Neural cell (in vitro differentiated cells): ENCODE measurements at regions not wholly inside any gene's neighbourhood (a gene's known extent, or its start where the extent isn't known, plus 50 kb on each side); places are given as distances from the start of the nearest gene placed in this dataset.

Source experiments
- H2AFZ ChIP-seq: fragments of 200-600, 300-800 bp; sonication (generic), shearing (Covaris generic); 2 replicates; pipeline ENCODE4 v1.6.0; 2014; ENCODE audit warnings: low read depth, mild to moderate bottlenecking, antibody characterized with exemption, low read length, moderate library complexity
- H3F3A ChIP-seq: fragments of 200-600 bp; shearing (Covaris generic); 2 replicates; pipeline ENCODE4 v1.6.1; 2016; ENCODE audit warnings: mild to moderate bottlenecking, moderate library complexity, mixed read lengths, antibody characterized with exemption, low read length; ENCODE audit not compliant: insufficient read depth, poor library complexity, severe bottlenecking
- H3K27ac ChIP-seq: fragments of 200-600, 300-800 bp; sonication (generic), shearing (Covaris generic); 2 replicates; pipeline ENCODE4 v1.5.1; 2014; ENCODE audit warnings: mild to moderate bottlenecking, low read length, moderate library complexity
- H3K27me3 ChIP-seq: fragments of 300-800, 200-600 bp; sonication (generic), shearing (Covaris generic); 2 replicates; pipeline ENCODE4 v1.6.0; 2014; ENCODE audit warnings: mild to moderate bottlenecking, low read depth, low read length, moderate library complexity; ENCODE audit not compliant: insufficient read depth
- H3K36me3 ChIP-seq: fragments of 300-800, 200-600 bp; sonication (generic), shearing (Covaris generic); 2 replicates; pipeline ENCODE4 v1.5.1; 2014; ENCODE audit warnings: mild to moderate bottlenecking, antibody characterized with exemption, low read length, moderate library complexity; ENCODE audit not compliant: insufficient read depth
- H3K4me2 ChIP-seq: fragments of 300-800, 200-600 bp; sonication (generic), shearing (Covaris generic); 2 replicates; pipeline ENCODE4 v1.6.0; 2014; ENCODE audit warnings: mild to moderate bottlenecking, low read length
- H3K4me3 ChIP-seq: fragments of 300-800, 200-600 bp; sonication (generic), shearing (Covaris generic); 2 replicates; pipeline ENCODE4 v1.5.1; 2014; ENCODE audit warnings: mild to moderate bottlenecking, low read length, moderate library complexity
- H3K79me2 ChIP-seq: fragments of 200-600 bp; shearing (Covaris generic); replicated peaks from 2 replicates; pipeline ENCODE4 v1.6.0; 2014; ENCODE audit warnings: mild to moderate bottlenecking, low read length, moderate library complexity; ENCODE audit not compliant: insufficient read depth
- H3K9ac ChIP-seq: fragments of 300-800, 200-600 bp; sonication (generic), shearing (Covaris generic); 2 replicates; pipeline ENCODE4 v1.6.1; 2016; ENCODE audit warnings: mild to moderate bottlenecking, low read length, mixed read lengths
- H3K9me2 ChIP-seq: fragments of 200-600 bp; shearing (Covaris generic); 2 replicates; pipeline ENCODE4 v1.6.1; 2016; ENCODE audit warnings: mild to moderate bottlenecking, low read length, mixed read lengths; ENCODE audit not compliant: insufficient read depth
- H3K9me3 ChIP-seq: fragments of 200-600, 300-800 bp; sonication (generic), shearing (Covaris generic); 2 replicates; pipeline ENCODE4 v1.6.1; 2016; ENCODE audit warnings: mild to moderate bottlenecking, mixed run types, low read length, moderate library complexity, mixed read lengths
- H4K20me1 ChIP-seq: fragments of 200-600 bp; shearing (Covaris generic); 2 replicates; pipeline ENCODE4 v1.6.1; 2016; ENCODE audit warnings: mild to moderate bottlenecking, mixed run types; ENCODE audit not compliant: insufficient read depth
- EP300 ChIP-seq: fragments of 450-650 bp; conservative IDR thresholded peaks from 2 replicates; pipeline ENCODE4 v1.6.1; 2014; ENCODE audit warnings: antibody characterized with exemption, mild to moderate bottlenecking, moderate library complexity; ENCODE audit not compliant: poor library complexity, severe bottlenecking
- EZH2 ChIP-seq: fragments of 200-600, 300-800 bp; shearing (Covaris generic), sonication (generic); IDR thresholded peaks from 2 replicates; pipeline ENCODE4 v1.6.1; 2014; ENCODE audit warnings: antibody characterized with exemption, low read length, borderline replicate concordance, mild to moderate bottlenecking; ENCODE audit not compliant: insufficient read depth, poor library complexity, severe bottlenecking
- MXI1 ChIP-seq: fragments of 450-650 bp; conservative IDR thresholded peaks from 2 replicates; pipeline ENCODE4 v1.6.1; 2014; ENCODE audit warnings: antibody characterized with exemption, mild to moderate bottlenecking; ENCODE audit not compliant: poor library complexity, severe bottlenecking
- POLR2AphosphoS5 ChIP-seq: IDR thresholded peaks from 2 replicates; pipeline ENCODE4 v1.6.1; 2012
- RAD21 ChIP-seq: fragments of 450-650 bp; conservative IDR thresholded peaks from 2 replicates; pipeline ENCODE4 v1.6.1; 2014; ENCODE audit warnings: antibody characterized with exemption, mild to moderate bottlenecking, moderate library complexity
- SMC3 ChIP-seq: fragments of 450-650 bp; conservative IDR thresholded peaks from 2 replicates; pipeline ENCODE4 v1.6.1; 2014; ENCODE audit warnings: antibody characterized with exemption, mild to moderate bottlenecking, moderate library complexity; ENCODE audit not compliant: poor library complexity
- TAF1 ChIP-seq: IDR thresholded peaks from 2 replicates; pipeline ENCODE4 v1.6.1; 2012; ENCODE audit warnings: low read depth
- TF ChIP-seq, protein P1 (sequence below): IDR thresholded peaks from 2 replicates; pipeline ENCODE4 v1.6.1; 2012; ENCODE audit warnings: borderline replicate concordance
- TF ChIP-seq, protein P2 (sequence below): fragments of 450-650 bp; IDR thresholded peaks from 2 replicates; pipeline ENCODE4 v1.5.1; 2014; ENCODE audit warnings: antibody characterized with exemption, mild to moderate bottlenecking, moderate library complexity; ENCODE audit not compliant: poor library complexity, severe bottlenecking

DNA sequence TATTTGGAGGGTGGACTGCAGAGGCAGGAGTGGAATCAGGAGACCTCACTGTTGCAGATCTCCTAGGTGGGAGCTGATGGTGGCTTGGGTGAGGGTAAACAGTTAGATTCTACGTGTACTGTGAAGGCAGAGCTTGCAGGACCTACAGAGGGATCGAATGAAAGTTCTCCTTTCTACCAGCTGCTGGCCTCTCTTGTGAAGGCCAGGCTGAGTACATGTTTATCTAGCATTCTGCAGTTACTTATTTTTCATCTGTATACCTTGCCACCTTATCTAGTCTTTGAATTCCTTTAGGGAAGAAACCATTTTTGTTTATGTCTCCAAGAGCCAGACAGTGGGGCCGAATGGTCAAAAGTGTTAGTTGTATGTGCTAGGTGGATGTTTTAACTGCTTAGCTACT, 57.6 kb downstream of the PTTG1 start:
- Histone ChIP-seq H2AFZ (no peak overlapping the region), H3K4me3 (no peak overlapping the region), H3F3A (no peaks in the 10 kb centered on the region), H3K9ac (no peak overlapping the region), H3K4me2 (no peak overlapping the region), H4K20me1 (no peaks in the 10 kb centered on the region), H3K27me3 (no peaks in the 10 kb centered on the region), H3K79me2 (no peaks in the 10 kb centered on the region), H3K27ac (no peak overlapping the region), H3K9me3 (no peaks in the 10 kb centered on the region), H3K36me3 (no peaks in the 10 kb centered on the region), H3K9me2 (no peaks in the 10 kb centered on the region)
- TF ChIP-seq, protein P1, sequence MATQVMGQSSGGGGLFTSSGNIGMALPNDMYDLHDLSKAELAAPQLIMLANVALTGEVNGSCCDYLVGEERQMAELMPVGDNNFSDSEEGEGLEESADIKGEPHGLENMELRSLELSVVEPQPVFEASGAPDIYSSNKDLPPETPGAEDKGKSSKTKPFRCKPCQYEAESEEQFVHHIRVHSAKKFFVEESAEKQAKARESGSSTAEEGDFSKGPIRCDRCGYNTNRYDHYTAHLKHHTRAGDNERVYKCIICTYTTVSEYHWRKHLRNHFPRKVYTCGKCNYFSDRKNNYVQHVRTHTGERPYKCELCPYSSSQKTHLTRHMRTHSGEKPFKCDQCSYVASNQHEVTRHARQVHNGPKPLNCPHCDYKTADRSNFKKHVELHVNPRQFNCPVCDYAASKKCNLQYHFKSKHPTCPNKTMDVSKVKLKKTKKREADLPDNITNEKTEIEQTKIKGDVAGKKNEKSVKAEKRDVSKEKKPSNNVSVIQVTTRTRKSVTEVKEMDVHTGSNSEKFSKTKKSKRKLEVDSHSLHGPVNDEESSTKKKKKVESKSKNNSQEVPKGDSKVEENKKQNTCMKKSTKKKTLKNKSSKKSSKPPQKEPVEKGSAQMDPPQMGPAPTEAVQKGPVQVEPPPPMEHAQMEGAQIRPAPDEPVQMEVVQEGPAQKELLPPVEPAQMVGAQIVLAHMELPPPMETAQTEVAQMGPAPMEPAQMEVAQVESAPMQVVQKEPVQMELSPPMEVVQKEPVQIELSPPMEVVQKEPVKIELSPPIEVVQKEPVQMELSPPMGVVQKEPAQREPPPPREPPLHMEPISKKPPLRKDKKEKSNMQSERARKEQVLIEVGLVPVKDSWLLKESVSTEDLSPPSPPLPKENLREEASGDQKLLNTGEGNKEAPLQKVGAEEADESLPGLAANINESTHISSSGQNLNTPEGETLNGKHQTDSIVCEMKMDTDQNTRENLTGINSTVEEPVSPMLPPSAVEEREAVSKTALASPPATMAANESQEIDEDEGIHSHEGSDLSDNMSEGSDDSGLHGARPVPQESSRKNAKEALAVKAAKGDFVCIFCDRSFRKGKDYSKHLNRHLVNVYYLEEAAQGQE: no peak
- no peak for TF ChIP-seq SMC3
- TF ChIP-seq POLR2AphosphoS5: no peak
- TF ChIP-seq MXI1: no peak
- no peak for TF ChIP-seq EP300
- TF ChIP-seq TAF1: no peak
- no peak for TF ChIP-seq EZH2
- no peak for TF ChIP-seq RAD21
- TF ChIP-seq, protein P2, sequence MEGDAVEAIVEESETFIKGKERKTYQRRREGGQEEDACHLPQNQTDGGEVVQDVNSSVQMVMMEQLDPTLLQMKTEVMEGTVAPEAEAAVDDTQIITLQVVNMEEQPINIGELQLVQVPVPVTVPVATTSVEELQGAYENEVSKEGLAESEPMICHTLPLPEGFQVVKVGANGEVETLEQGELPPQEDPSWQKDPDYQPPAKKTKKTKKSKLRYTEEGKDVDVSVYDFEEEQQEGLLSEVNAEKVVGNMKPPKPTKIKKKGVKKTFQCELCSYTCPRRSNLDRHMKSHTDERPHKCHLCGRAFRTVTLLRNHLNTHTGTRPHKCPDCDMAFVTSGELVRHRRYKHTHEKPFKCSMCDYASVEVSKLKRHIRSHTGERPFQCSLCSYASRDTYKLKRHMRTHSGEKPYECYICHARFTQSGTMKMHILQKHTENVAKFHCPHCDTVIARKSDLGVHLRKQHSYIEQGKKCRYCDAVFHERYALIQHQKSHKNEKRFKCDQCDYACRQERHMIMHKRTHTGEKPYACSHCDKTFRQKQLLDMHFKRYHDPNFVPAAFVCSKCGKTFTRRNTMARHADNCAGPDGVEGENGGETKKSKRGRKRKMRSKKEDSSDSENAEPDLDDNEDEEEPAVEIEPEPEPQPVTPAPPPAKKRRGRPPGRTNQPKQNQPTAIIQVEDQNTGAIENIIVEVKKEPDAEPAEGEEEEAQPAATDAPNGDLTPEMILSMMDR: no peak

DNA sequence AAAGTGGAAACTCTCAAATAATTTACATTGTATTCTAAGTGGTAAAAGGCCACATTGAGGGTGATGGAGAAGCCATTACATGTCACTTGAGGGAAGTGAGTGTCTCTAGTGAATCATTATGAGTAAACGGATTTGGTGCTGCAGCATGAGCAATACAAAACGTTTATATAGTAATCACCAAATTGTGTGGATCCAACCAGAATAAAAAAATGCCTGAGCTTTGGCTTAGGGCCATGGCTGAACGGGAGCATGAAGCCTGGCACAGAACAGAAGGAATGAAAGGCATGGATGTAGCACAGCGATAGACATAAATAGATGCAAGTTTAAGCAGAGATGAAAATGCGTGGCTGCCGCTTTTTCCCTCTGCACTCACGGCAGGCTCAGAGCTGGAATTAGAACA, 58.3 kb downstream of the PTTG1 start:
- H4K20me1 ChIP-seq: no peaks in the 10 kb centered on the region
- H3F3A ChIP-seq: no peaks in the 10 kb centered on the region
- no peak overlapping the region for H2AFZ ChIP-seq
- no peaks in the 10 kb centered on the region for H3K36me3 ChIP-seq
- no peak overlapping the region for H3K4me2 ChIP-seq
- H3K27ac ChIP-seq: no peak overlapping the region
- H3K9me3 ChIP-seq: no peaks in the 10 kb centered on the region
- H3K9me2 ChIP-seq: no peaks in the 10 kb centered on the region
- no peaks in the 10 kb centered on the region for H3K79me2 ChIP-seq
- no peak overlapping the region for H3K4me3 ChIP-seq
- no peak overlapping the region for H3K9ac ChIP-seq
- H3K27me3 ChIP-seq: no peaks in the 10 kb centered on the region
- TF ChIP-seq SMC3 (no peak), POLR2AphosphoS5 (no peak), MXI1 (no peak), TAF1 (no peak), EZH2 (no peak)
- TF ChIP-seq, protein P1: no peak
